WTC11 (cell line): ENCODE measurements at regions not wholly inside any gene's neighbourhood (a gene's known extent, or its start where the extent isn't known, plus 50 kb on each side); places are given as distances from the start of the nearest gene placed in this dataset.

Experiments
- CBFB ChIP-seq: sonication (generic); formaldehyde crosslinking; IDR thresholded peaks from 2 replicates; pipeline ENCODE4 v1.8.1; 2022; ENCODE audit warnings: mild to moderate bottlenecking, low read depth, missing genetic modification reagents
- CTCF ChIP-seq: fragments of 200-600 bp; IDR thresholded peaks from 2 replicates; pipeline ENCODE4 v1.8.0; 2022; ENCODE audit warnings: antibody characterized with exemption
- E2F1 ChIP-seq: sonication (generic); formaldehyde crosslinking; IDR thresholded peaks from 2 replicates; pipeline ENCODE4 v1.8.0; 2022; ENCODE audit warnings: mild to moderate bottlenecking, missing genetic modification reagents
- ETV6 ChIP-seq: sonication (generic); formaldehyde crosslinking; IDR thresholded peaks from 2 replicates; pipeline ENCODE4 v1.8.1; 2022; ENCODE audit warnings: mild to moderate bottlenecking, missing genetic modification reagents
- FOXP1 ChIP-seq: sonication (generic); formaldehyde crosslinking; IDR thresholded peaks from 2 replicates; pipeline ENCODE4 v1.8.0; 2022; ENCODE audit warnings: missing genetic modification reagents, mild to moderate bottlenecking, moderate library complexity, borderline replicate concordance
- JUN ChIP-seq: sonication (generic); formaldehyde crosslinking; IDR thresholded peaks from 2 replicates; pipeline ENCODE4 v1.8.0; 2023; ENCODE audit warnings: mild to moderate bottlenecking, missing genetic modification reagents
- MAX ChIP-seq: sonication (generic); formaldehyde crosslinking; IDR thresholded peaks from 2 replicates; pipeline ENCODE4 v1.8.0; 2022; ENCODE audit warnings: mild to moderate bottlenecking, missing genetic modification reagents
- ZNF317 ChIP-seq: sonication (generic); formaldehyde crosslinking; IDR thresholded peaks from 2 replicates; pipeline ENCODE4 v1.8.1; 2023; ENCODE audit warnings: low read depth, mild to moderate bottlenecking, moderate library complexity, missing genetic modification reagents, borderline replicate concordance

- TF ChIP-seq CTCF (no peak), E2F1 (CRISPR knock-in tag) (no peak), JUN (CRISPR knock-in tag) (no peak), FOXP1 (CRISPR knock-in tag) (no peak), MAX (CRISPR knock-in tag) (no peak), ETV6 (CRISPR knock-in tag) (no peak), CBFB (no peak), ZNF317 (CRISPR knock-in tag) (no peak)
These were observed 374.3 kb upstream of the MC4R start for GRCh38 chr18:60746919-60747318.
